ENCODE measurements at regions not wholly inside any gene's neighbourhood (a gene's known extent, or its start where the extent isn't known, plus 50 kb on each side); places are given as distances from the start of the nearest gene placed in this dataset.
"Not testable (repeated sequence)": the region's sequence is repeated elsewhere in the genome, so short reads cannot be mapped to it uniquely, and the experiment has no call there.

DNA sequence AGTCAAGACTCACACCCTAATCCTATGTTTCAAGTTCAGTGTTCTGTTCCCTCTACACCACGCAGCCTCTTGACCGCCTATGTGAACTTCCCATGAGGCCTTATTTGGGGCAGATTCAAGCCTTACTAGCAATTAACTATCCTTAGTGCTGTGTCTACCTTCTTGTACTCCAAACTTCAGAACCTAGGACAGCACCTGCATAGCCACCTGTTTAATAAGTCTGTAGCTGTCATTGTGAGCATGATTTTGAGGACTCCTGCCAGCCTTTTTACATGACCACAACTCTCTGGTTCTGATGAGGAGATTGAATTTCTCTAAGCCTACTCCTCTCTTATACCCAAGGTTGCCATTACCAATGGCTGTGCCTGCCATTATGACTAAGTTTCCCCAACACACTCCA is 50.8 kb upstream of the PCSK1 start:
- no peak for DNase-seq

DNA sequence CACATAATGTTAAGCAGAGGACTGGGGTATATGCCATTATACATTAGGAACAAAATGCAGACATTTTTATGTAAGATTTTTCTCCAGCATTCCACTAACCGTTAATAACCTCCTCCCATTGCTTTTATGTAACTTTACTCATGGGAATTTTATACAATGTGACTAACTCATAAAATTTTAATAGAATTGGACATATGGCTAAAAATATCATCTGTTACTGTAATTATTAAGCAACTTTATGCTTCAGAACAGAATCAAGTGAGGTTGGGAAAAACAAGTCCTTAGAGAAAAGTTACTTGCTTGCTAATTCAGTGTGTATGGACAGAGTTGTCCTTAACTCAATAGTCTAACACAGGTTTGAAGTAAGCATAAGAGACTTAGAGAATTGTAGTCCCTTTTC is 54.8 kb upstream of the PCSK1 start:
- no peak for DNase-seq

DNA sequence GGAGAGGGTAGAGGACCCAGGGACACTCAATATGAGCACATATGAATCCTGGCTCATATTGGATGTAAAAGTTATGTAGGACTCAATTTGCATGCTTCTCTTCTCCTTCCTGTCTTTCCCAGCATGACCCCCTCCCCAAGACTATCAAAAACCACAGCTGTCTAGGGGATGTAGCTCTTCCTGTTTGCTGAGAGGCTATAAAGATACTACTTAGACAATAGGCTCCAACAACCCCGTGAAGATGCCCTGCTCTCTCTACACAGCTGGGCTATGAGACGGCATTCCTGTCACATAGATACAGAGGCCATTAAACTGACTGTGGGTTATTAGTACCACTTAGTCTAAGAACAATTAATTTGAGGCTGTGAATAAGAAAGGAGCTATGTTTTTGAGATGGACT is 56.5 kb upstream of the PCSK1 start:
- DNase-seq = no peak

DNA sequence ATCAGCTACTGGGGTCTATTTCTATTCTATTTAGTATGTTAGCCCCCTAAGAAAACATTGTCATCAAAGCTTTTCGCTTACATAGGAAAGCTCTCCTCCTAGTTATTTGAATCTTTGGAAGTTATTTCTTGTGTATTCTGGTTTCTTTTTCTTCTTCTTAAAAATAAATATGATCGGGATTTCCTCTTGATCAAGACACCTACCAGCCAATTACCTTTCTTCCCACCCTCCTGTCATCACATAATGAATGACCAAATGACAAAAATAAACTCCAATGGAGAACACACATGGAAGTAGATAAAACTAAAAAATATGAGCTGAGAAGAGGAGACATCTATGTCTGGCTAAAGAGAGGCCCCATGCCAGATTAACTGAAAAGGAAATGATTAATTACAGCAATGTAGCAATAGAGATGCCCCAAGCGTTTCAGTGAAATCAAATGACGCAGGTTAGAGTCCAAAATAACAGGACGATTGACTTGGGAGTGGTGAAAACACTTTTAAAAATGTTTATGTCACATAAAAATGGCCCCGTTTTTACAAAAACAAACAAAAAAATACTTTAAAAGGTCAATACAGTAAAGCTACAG is 59.5 kb upstream of the PCSK1 start:
- DNase-seq = no peak

DNA sequence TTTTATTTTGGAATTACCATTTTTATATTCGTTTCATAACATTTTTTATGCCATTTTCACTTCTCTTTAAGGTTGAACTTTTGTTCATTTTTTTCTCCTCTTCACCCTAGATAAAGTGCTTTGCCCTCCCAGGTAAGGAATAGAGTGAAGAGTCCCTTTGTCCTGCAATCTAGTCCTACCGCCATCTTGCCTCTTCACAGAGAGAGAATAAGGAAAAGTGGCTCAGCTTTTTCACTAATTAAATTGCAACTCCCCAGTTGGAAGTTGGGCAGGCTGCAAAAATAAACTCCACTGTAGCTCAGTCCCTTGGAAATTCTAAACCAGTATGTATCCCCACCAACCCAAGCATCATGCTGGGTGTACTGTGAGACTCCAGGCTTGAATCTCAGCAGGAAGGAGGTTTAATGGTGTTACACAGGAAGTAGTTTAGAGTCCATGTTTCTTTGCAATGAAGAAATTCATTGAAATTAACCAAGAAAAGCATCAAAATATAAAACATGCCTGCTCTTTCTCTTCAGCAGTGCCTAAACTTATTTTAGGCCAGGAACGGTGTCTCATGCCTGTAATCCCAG is 60.3 kb upstream of the PCSK1 start:
- DNase-seq = no peak

DNA sequence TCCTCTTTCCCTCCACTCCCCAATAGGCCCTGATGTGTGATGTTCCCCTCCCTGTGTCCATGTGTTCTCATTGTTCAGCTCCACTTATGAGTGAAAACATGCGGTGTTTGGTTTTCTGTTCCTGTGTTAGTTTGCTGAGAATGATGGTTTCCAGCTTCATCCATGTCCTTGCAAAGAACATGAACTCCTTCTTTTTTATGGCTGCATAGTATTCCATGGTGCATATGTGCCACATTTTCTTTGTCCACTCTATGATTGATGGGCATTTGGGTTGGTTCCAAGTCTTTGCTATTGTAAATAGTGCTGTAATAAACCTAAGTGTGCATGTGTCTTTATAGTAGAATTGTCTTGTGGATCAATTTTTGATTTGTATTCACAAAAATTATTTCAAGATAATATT is 62.4 kb upstream of the PCSK1 start:
- DNase-seq = not testable (repeated sequence)

DNA sequence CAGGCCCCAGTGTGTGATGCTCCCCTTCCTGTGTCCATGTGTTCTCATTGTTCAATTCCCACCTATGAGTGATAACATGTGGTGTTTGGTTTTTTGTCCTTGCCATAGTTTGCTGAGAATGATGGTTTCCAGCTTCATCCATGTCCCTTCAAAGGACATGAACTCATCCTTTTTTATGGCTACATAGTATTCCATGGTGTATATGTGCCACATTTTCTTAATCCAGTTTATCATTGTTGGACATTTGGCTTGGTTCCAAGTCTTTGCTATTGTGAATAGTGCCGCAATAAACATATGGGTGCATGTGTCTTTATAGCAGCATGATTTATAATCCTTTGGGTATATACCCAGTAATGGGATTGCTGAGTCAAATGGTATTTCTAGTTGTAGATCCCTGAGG is 64.0 kb upstream of the PCSK1 start:
- not testable (repeated sequence) for DNase-seq

DNA sequence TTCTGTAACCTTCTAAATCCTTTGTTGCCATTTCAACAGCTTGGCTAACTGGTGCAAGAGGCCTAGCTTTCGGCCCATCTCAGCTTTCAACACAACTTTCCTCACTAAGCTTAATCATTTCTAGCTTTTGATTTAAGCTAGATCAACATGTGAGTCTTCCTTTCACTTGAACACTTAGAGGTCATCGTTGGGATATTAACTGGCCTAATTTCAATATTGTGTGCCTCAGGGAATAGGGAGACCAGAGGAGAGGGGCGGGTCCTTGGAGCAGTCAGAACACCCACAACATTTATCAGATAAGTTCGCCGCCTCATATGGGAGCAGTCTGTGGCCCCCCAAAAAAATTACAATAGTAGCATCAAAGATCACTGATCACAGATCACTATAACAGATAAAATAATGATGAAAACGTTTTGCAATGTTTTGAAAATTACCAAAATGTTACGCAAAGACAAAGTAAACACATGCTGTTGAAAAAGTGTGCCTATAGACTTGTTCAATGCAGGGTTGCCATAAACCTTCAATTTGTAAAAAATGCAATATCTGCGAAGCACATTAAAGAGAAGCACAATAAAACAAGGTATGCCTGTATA is 66.8 kb upstream of the PCSK1 start:
- DNase-seq = no peak

DNA sequence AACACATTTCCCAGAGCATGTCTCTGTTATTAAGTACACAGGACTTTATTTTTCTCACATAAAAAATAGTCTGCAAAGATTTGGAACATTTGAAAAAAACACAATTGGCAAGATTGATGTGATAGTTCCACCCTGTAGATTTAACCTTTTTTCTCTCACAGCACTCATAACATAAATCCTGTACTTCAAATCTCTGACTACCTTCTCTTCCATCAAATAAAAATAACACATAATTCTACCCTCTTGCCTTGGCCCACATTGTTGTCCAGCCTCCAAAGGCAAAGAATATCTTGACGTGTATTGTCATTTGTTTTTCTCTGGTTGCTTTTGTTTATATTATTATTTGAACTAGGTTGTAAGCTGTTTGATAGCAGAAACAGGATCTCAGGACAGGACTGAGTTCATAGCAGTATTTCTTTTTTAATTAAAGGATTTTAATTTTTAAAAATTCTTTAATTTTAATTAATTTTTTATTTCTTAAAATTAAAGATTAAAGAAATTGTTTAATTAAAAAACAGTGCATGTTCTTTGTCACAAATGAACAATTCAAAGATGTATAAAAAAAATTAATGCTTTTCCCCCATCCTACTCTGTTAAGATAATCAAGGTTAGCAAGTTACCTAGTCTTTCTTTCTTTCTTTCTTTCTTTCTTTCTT is 69.1 kb upstream of the PCSK1 start:
- DNase-seq = no peak

DNA sequence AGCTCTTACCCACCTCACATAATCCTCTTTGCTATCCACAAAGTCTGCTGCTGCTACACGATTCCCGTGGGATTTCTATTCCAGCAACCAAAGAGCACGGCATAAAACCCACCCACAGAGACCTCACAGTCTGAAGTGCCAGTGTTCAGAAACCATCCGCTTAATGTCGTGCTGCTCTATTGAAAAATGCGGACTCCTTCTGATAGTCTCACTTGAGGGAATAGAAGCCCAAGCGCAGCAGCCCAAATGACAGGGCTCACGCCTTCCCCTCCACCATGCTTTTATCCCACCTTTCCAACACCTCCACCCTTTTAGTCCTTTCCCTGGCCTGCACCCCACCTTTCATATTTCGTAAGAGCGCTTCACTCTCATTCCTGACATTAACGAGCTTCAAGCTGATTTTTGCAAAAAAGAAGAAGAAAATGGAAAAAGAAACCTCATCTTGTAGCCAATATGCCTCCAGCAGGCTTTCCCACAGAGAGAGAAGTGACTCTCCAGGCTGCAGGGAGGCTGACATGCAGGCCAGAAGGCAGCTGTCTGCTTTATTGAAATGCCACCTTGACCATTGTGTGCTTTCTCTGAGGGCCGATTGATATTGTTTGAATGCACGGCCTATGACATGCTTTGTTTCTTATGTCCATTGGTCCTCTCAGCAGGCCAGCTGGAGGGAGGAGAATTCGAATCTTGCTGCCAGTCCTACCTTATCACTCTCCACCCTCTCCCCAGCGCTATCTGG is 70.6 kb upstream of the PCSK1 start:
- peak; percentile 38 for DNase-seq

DNA sequence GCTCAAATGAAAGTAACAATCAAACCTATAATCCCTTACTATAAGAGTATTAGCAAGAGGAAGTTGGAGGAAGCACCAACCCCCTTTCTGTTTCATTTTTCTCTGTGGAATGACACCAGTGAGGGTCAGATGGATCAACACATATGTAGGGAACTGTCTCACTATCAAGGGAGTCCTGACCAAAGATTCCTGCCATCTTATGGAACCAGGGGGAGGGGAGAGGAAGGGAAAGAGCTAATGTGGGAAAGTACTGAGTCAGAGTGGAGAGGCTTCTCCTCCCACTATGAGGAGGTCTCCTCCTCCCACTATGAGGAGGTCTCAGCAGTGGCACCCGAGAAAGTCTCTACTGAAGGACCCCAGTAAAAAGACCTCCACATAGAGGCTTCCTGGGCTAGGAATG is 73.3 kb upstream of the PCSK1 start:
- no peak for DNase-seq

DNA sequence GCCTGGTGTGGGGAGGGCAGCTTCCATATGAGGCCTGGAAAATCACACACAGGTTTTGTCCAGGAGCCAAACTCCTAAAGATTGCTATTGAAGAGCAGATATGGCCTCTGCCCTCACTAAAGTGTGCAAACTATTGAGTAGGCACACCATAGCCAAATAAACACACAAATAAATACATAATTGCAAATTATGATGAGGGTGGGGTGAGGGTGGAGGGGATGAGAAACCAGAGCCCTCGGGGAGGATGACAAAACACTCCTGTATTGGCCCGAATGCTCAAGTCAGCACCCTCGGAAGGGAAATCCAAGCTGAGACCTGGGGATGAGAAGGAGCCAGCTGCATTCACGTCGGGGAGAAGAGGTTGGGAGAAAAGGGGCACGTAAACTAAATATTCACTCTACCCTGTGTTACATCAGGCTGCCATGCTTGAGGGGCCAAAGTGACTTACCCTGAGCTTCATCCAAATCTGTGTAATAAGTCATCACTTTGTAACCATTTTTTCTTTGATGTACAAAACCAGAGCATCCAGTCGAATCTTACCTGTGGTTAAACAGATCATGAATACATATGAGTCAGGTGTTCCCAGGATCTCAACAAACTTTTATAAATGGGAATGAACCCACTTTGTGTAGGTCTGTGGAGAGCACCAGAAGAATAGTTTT is 73.9 kb upstream of the PCSK1 start:
- DNase-seq = no peak

DNA sequence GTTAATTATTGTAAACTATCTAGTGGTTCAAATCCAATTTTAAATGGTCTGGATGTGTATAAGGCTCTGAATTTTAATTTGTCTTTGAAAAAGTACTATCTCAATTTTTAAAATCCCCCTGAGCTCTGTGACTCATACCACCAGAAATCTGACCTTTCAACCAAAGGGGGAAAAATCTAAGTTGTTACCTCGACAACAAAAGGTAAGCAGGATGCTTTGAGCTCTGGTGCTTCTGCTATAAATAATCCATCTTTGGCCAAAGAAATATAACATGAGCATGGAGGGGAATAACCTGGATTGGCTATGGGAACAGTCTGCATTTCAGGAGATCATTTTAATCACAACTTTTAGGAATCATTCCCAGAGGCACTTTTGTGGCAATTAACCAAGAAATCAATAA is 76.3 kb upstream of the PCSK1 start:
- no peak for DNase-seq

DNA sequence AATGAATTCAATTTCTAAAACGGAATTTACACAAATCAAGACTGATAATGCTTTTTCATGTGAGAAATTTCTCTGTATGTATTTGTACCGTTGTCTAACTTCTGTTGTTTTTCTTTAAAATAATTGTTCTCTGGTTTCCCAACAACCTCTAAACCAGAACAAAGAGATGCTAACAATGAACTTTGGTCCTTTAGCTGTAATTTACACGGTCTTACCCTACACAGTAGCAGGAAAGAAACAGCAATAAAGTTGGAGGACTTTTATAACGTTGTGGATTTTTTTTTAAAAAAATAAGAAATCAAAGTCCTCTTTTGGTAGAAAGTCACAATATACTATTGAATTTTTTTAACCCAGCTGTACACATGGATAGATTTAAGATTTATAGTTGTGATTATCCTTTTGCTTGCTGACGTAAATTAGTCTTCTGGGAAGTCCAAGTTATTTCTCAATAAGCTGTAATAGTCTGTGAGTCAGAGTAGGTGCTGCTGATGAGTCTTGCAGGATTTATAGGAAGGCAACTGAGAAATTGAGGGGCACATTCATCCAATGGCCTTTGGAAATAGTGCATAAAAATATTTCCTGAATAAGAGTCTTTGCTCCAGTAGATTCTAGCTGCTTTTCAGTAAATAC is 76.8 kb upstream of the PCSK1 start:
- no peak for DNase-seq

DNA sequence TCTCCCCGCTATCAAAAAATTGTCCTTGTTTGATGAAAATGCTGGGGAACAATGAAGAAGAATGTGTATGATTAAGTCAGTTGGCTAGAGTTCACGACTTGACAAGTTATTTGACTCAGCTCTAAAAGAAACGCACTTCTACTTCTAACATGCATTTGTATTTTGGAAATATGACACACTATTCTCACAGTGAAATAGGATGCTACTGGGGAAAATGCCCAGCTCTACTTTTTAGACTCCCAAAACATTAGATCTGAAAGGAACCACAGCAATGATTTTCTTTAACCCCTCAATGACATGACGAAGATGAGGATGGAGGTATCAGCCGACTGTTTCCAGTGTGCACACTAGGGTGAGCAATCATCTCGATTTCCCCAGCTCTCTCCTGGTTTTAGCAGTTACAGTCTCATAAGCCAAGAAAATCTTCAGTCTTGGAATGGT is 83.6 kb upstream of the PCSK1 start:
- no peak for DNase-seq

DNA sequence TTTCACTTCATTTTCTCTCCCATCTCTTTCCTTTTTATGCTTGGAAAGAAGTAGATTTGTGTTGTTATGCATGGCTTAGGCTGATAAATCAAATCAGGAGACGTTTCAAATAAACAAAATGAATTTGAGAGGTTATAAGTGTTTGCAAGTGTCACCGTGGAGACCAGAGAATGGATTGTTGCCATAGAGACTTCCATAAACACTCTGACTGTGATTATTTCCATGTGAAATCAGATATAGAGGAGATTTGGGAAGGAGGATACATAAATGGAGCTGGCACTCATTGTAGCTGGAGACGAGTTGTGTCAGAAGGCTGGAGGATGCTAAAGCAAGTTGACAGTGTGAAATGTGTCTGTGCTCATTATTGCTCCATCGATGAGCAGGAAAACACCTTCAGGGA is 84.2 kb upstream of the PCSK1 start:
- peak; percentile 57 for DNase-seq

DNA sequence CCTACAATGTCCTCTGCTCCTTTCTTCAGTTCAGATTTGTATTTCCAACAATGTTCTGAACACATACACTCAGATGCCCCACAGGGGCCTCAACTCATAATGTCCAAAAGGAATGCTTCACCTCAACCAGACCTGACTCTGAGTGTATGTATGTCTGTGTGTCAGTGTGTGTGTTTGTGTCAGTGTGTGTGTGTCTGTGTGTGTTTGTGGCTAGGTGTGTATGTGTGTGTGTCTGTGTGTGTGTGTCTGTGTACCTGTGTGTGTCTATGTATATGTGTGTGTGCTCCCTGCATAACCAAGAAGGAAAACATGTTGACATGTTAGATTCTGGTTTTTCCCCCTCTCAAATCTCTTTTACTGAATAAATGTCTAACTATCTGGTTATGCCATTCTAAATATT is 87.3 kb upstream of the PCSK1 start:
- no peak for DNase-seq

DNA sequence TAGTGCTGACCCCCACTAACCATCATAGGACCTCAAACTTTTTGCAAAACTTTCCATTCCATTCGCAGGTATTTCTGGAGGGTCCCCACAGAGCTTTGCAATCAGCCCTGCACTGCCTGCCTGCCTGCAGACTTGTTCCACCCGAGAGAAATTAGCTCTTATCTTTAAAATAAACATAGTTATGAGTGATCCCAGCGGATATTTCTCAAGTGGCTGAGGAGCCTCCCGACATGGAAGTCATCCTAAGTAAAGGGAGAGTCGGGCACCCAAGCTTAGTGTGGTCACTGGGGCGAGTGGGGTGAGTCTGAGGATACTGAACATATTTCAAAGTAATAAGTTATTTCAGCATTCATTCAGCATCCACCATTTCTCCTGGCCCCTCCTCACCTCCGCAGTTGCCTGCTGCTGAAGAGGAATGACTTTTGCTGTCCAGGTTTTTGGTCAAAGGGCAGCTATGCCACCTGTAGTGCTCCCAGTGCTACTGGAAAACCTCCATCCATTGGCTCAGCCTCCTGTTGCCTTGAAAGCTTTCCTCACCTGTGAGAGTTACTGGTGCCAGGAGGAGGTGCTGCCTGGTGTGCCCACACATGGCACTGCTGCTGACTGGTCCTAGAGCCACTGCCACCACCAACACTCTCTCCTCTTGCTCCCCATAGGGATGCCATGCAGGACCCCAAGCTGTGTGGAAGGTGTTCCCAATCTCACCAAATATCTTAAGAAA is 89.7 kb upstream of the PCSK1 start:
- DNase-seq = no peak

DNA sequence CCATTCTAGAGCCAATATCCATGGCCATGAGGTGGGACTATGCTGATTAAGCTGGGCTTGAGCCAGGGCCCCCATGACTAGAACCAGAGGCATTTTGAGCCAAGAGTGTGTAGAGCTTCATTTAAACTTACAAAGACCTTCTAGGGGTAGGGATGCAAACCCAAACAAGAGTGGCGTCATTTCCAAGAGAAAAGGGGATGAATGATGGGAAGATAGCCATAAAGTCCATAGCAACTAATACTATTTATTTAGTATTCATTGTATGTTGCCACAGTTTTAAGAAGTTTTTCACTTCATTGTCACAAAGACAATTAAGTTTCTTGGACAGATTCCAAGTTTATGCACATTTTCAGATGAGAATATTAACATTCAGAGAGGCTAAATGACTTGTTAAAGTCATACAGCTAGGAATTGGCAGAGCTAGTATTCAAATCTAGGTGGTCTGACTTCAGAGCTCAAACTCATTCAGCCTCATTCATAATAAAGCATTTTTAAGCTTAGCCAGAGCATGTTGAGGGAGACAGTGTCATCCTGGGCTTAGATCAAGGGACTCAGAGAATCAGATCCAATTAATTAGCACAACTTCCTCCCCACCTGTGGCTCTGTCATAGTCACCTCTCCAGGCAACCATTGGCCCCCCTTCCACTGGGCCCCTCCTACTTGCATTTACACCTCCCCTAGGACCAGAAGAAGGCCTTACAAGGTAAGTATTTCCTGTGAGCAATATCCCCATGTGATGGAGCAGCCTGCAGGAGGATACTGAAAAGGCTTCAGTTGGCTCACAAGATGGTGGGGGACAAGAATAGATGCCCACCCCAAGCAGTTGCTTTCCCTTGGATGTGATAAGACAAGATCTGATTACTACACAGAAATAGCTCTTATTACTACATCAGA is 95.0 kb upstream of the PCSK1 start:
- DNase-seq = no peak

DNA sequence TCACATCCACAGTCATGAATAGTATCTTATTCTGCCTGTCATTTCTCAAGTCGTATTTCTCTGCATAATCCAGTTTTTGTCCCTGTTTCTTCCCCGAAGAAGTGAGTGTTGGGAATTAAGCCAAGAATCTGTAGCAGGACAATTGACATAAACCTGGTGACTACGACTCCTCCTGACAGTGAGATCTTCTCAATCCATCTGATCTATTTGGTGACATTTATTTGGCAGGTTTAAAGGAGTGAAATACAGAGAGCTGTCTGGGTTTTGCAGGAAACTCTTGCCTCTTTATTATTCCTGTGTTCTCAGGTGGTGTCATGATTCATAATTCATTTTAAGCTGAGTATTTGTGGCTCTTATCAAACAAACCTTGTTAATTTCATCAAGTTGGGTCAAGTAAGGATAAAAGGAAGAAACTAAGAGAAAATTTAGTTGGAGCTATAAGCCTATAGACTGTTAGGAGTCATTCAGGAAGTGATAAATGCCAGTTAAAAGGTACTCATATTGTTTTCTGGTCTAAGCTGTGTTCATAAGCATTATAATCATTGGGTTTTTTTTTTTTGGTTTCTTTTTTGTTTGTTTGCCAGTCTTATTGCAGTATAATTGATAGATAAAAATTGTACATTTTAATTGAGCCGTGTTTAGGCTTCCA is 95.9 kb upstream of the PCSK1 start:
- DNase-seq = no peak
